HG02981 (cell line): ENCODE measurements at regions not wholly inside any gene's neighbourhood (a gene's known extent, or its start where the extent isn't known, plus 50 kb on each side); places are given as distances from the start of the nearest gene placed in this dataset.

Experiments used
- ATAC-seq: cut with Tn5 transposase; IDR thresholded peaks from one replicate; pipeline ENCODE4 v1.9.1; 2021; ENCODE audit warnings: mild to moderate bottlenecking, moderate library complexity; ENCODE audit not compliant: unreplicated experiment

GRCh38 chr9:108095496-108095895 lies 605.9 kb upstream of the KLF4 start:
- ATAC-seq: no peak

GRCh38 chr9:108094676-108094993 lies 605.1 kb upstream of the KLF4 start:
- no peak for ATAC-seq

GRCh38 chr9:108093773-108094675 lies 604.5 kb upstream of the KLF4 start:
- ATAC-seq: no peak

- no peak for ATAC-seq
These were observed 599.3 kb upstream of the KLF4 start for GRCh38 chr9:108088916-108089315.

- no peak for ATAC-seq
These were observed 598.2 kb upstream of the KLF4 start for GRCh38 chr9:108087781-108088180.

- no peak for ATAC-seq
These were observed 597.1 kb upstream of the KLF4 start for GRCh38 chr9:108086624-108087023.

- no peak for ATAC-seq
These were observed 595.7 kb upstream of the KLF4 start for GRCh38 chr9:108085294-108085693.

- ATAC-seq: no peak
These were observed 594.3 kb upstream of the KLF4 start for GRCh38 chr9:108083796-108084352.

GRCh38 chr9:108083160-108083750 lies 593.7 kb upstream of the KLF4 start:
- no peak for ATAC-seq

GRCh38 chr9:108081112-108081511 lies 591.5 kb upstream of the KLF4 start:
- ATAC-seq: no peak

- no peak for ATAC-seq
These were observed 590.7 kb upstream of the KLF4 start for GRCh38 chr9:108080285-108080684.

GRCh38 chr9:108078811-108079210 lies 589.2 kb upstream of the KLF4 start:
- ATAC-seq: no peak

- no peak for ATAC-seq
These were observed 588.8 kb upstream of the KLF4 start for GRCh38 chr9:108078375-108078774.

- ATAC-seq: no peak
These were observed 588.0 kb upstream of the KLF4 start for GRCh38 chr9:108077556-108077955.

- ATAC-seq: no peak
These were observed 585.3 kb upstream of the KLF4 start for GRCh38 chr9:108074900-108075299.

- ATAC-seq: no peak
These were observed 584.3 kb upstream of the KLF4 start for GRCh38 chr9:108073823-108074222.

GRCh38 chr9:108072740-108073139 lies 583.2 kb upstream of the KLF4 start:
- no peak for ATAC-seq

GRCh38 chr9:108070861-108071260 lies 581.3 kb upstream of the KLF4 start:
- no peak for ATAC-seq

GRCh38 chr9:108069991-108070390 lies 580.4 kb upstream of the KLF4 start:
- no peak for ATAC-seq

GRCh38 chr9:108062680-108063079 lies 573.1 kb upstream of the KLF4 start:
- no peak for ATAC-seq

GRCh38 chr9:108060175-108060574 lies 570.6 kb upstream of the KLF4 start:
- ATAC-seq: no peak

- no peak for ATAC-seq
These were observed 568.7 kb upstream of the KLF4 start for GRCh38 chr9:108058135-108058814.
